WTC11 (cell line): ENCODE measurements at regions not wholly inside any gene's neighbourhood (a gene's known extent, or its start where the extent isn't known, plus 50 kb on each side); places are given as distances from the start of the nearest gene placed in this dataset.

Experiments used
- ATAC-seq: fragments of 200-7000 bp; cut with Tn5 transposase; 2 replicates; pipeline ENCODE4 v1.10.0; 2021; ENCODE audit warnings: mild to moderate bottlenecking, moderate library complexity
- CTCF ChIA-PET: fragments of 300-600 bp; sonication (Branson Sonifier 250); formaldehyde crosslinking; loops from one replicate; lab custom pipeline; 2021; ENCODE audit warnings: antibody characterized with exemption; lab: Charles Lee
- POLR2A ChIA-PET: fragments of 350-600 bp; sonication (Branson Sonifier 250); formaldehyde crosslinking; loops from one replicate; lab custom pipeline; 2021; ENCODE audit warnings: antibody characterized with exemption; lab: Charles Lee
- DNase-seq: peaks from one replicate; pipeline ENCODE4 v3.0.0; 2021; ENCODE audit warnings: low spot score
- H3K27ac Mint-ChIP-seq: 2 replicates; pipeline ENCODE4 v1.8.0; 2021; ENCODE audit warnings: mixed read lengths
- H3K27me3 Mint-ChIP-seq: 2 replicates; pipeline ENCODE4 v1.8.0; 2021; ENCODE audit warnings: low read depth, mild to moderate bottlenecking, moderate library complexity, mixed read lengths
- H3K36me3 Mint-ChIP-seq: 2 replicates; pipeline ENCODE4 v1.8.0; 2021; ENCODE audit warnings: mixed read lengths
- H3K4me1 Mint-ChIP-seq: 2 replicates; pipeline ENCODE4 v1.8.0; 2022; ENCODE audit warnings: mixed read lengths
- H3K4me3 Mint-ChIP-seq: 2 replicates; pipeline ENCODE4 v1.8.0; 2021; ENCODE audit warnings: mild to moderate bottlenecking, moderate library complexity, mixed read lengths
- H3K9me3 Mint-ChIP-seq: 2 replicates; pipeline ENCODE4 v1.8.0; 2021; ENCODE audit warnings: mixed read lengths
- ATF3 ChIP-seq: sonication (generic); formaldehyde crosslinking; conservative IDR thresholded peaks from 2 replicates; pipeline ENCODE4 v1.8.1; 2022; ENCODE audit warnings: mild to moderate bottlenecking, missing genetic modification reagents
- ATF6 ChIP-seq: sonication (generic); formaldehyde crosslinking; IDR thresholded peaks from 2 replicates; pipeline ENCODE4 v1.8.1; 2023; ENCODE audit warnings: mild to moderate bottlenecking, missing genetic modification reagents
- CBFB ChIP-seq: sonication (generic); formaldehyde crosslinking; IDR thresholded peaks from 2 replicates; pipeline ENCODE4 v1.8.1; 2022; ENCODE audit warnings: mild to moderate bottlenecking, low read depth, missing genetic modification reagents
- E2F5 ChIP-seq: sonication (generic); formaldehyde crosslinking; IDR thresholded peaks from 2 replicates; pipeline ENCODE4 v1.8.1; 2022; ENCODE audit warnings: mild to moderate bottlenecking, moderate library complexity, missing genetic modification reagents
- FOXP1 ChIP-seq: sonication (generic); formaldehyde crosslinking; IDR thresholded peaks from 2 replicates; pipeline ENCODE4 v1.8.0; 2022; ENCODE audit warnings: missing genetic modification reagents, mild to moderate bottlenecking, moderate library complexity, borderline replicate concordance
- IRF2 ChIP-seq: sonication (generic); formaldehyde crosslinking; IDR thresholded peaks from 2 replicates; pipeline ENCODE4 v1.8.0; 2022; ENCODE audit warnings: low read depth, missing genetic modification reagents, borderline replicate concordance
- JUN ChIP-seq: sonication (generic); formaldehyde crosslinking; IDR thresholded peaks from 2 replicates; pipeline ENCODE4 v1.8.0; 2023; ENCODE audit warnings: mild to moderate bottlenecking, missing genetic modification reagents
- MXD4 ChIP-seq: fragments of 250-450 bp; sonication (Bioruptor Pico); IDR thresholded peaks from 2 replicates; pipeline ENCODE4 v1.8.0; 2021; ENCODE audit warnings: mild to moderate bottlenecking, moderate library complexity, borderline replicate concordance
- MYBL2 ChIP-seq: sonication (generic); formaldehyde crosslinking; IDR thresholded peaks from 2 replicates; pipeline ENCODE4 v1.8.1; 2023; ENCODE audit warnings: mild to moderate bottlenecking, moderate library complexity, missing genetic modification reagents
- NR3C1 ChIP-seq: sonication (generic); formaldehyde crosslinking; conservative IDR thresholded peaks from 2 replicates; pipeline ENCODE4 v1.8.1; 2023; ENCODE audit warnings: low read depth, mild to moderate bottlenecking, missing genetic modification reagents
- PRRX2 ChIP-seq: fragments of 250-450 bp; sonication (Bioruptor Pico); IDR thresholded peaks from 2 replicates; pipeline ENCODE4 v1.8.0; 2021; ENCODE audit warnings: mild to moderate bottlenecking
- RELA ChIP-seq: sonication (generic); formaldehyde crosslinking; IDR thresholded peaks from 2 replicates; pipeline ENCODE4 v1.8.1; 2022; ENCODE audit warnings: missing genetic modification reagents, mild to moderate bottlenecking, borderline replicate concordance
- SMAD3 ChIP-seq: sonication (generic); formaldehyde crosslinking; IDR thresholded peaks from 2 replicates; pipeline ENCODE4 v1.8.0; 2022; ENCODE audit warnings: missing genetic modification reagents, mild to moderate bottlenecking, borderline replicate concordance
- SP1 ChIP-seq: sonication (generic); formaldehyde crosslinking; conservative IDR thresholded peaks from 2 replicates; pipeline ENCODE4 v1.8.1; 2022; ENCODE audit warnings: missing genetic modification reagents
- STAT6 ChIP-seq: sonication (generic); formaldehyde crosslinking; conservative IDR thresholded peaks from 2 replicates; pipeline ENCODE4 v1.8.1; 2023; ENCODE audit warnings: mild to moderate bottlenecking, low read depth, missing genetic modification reagents, moderate library complexity
- TCF7 ChIP-seq: sonication (generic); formaldehyde crosslinking; IDR thresholded peaks from 2 replicates; pipeline ENCODE4 v1.8.0; 2022; ENCODE audit warnings: mild to moderate bottlenecking, low read depth, missing genetic modification reagents, moderate library complexity
- ZNF232 ChIP-seq: sonication (generic); formaldehyde crosslinking; IDR thresholded peaks from 2 replicates; pipeline ENCODE4 v1.8.0; 2022; ENCODE audit warnings: mild to moderate bottlenecking, missing genetic modification reagents
- ZNF281 ChIP-seq: sonication (generic); formaldehyde crosslinking; IDR thresholded peaks from 2 replicates; pipeline ENCODE4 v1.8.0; 2023; ENCODE audit warnings: mild to moderate bottlenecking, missing genetic modification reagents
- ZNF396 ChIP-seq: fragments of 250-450 bp; sonication (Bioruptor Pico); IDR thresholded peaks from 2 replicates; pipeline ENCODE4 v1.8.0; 2021; ENCODE audit warnings: mild to moderate bottlenecking, moderate library complexity, borderline replicate concordance
- ZNF423 ChIP-seq: fragments of 250-450 bp; sonication (Bioruptor Pico); IDR thresholded peaks from 2 replicates; pipeline ENCODE4 v2.1.2; 2022; ENCODE audit warnings: mild to moderate bottlenecking, moderate library complexity
- TF ChIP-seq, protein P1 (sequence below): sonication (generic); formaldehyde crosslinking; IDR thresholded peaks from 2 replicates; pipeline ENCODE4 v1.8.1; 2023; ENCODE audit warnings: mild to moderate bottlenecking, moderate library complexity, missing genetic modification reagents

DNA sequence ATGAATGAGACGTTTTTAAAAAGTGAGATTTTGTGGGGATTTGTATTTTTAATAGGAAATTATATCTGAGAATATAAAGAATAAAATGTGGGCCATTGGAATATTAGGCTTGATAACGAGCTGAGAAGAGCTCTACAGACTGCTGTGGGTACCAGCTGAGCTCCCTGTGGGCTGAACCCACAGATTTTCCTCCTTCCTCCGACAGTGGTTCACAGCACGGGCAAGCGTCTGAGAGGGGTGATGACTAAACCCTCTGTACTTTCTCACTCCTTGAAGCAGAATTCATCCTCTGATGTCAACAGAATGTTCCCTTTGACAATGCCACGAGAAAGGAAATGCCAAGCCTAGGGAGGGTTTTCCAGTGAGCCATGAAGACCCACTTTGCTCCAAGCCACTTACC is 102.7 kb upstream of the AJAP1 start (continued):
- TF ChIP-seq ZNF281 (CRISPR knock-in tag): no peak
- no peak for TF ChIP-seq ATF3 (CRISPR knock-in tag)
- no peak for TF ChIP-seq NR3C1 (CRISPR knock-in tag)
- no peak for TF ChIP-seq ZNF396 (CRISPR knock-in tag)
- TF ChIP-seq ZNF423 (CRISPR knock-in tag): no peak
- TF ChIP-seq TCF7: no peak
- TF ChIP-seq MXD4: no peak
- TF ChIP-seq SMAD3 (CRISPR knock-in tag): no peak
- TF ChIP-seq SP1 (CRISPR knock-in tag): no peak

DNA sequence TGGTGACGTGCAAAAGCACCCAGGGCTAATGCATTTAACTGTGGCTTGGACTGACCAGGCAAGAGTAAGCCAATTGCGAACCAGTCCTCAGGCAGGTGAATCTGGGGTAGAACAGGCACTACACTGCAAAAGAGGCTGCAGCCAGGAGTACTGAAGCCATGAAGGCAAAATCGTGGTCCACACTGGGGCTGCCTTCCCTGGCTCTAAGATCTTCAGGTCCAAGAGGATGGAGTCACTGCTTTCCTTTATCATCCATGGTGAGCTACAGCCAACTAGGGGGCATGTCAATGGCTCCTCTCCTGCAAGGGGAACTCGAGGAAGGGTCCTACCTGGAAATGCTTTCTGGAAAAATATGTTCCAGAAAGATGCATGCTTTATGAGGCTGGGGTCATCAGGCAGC is 100.6 kb upstream of the AJAP1 start:
- CTCF ChIA-PET: no interaction called here
- POLR2A ChIA-PET: no interaction called here
- no peak overlapping the region for H3K4me3 Mint-ChIP-seq
- ATAC-seq (no peak), DNase-seq (no peak)
- peaks cover 92% of the 10 kb centered on the region for H3K9me3 Mint-ChIP-seq
- H3K36me3 Mint-ChIP-seq: peaks cover 85% of the 10 kb centered on the region
- H3K27ac Mint-ChIP-seq: no peak overlapping the region
- H3K27me3 Mint-ChIP-seq: peaks cover 20% of the 10 kb centered on the region
- TF ChIP-seq ZNF232 (CRISPR knock-in tag) (no peak), IRF2 (no peak), STAT6 (CRISPR knock-in tag) (no peak), NR3C1 (CRISPR knock-in tag) (no peak), ATF6 (CRISPR knock-in tag) (no peak), E2F5 (CRISPR knock-in tag) (no peak), PRRX2 (no peak), CBFB (CRISPR knock-in tag) (no peak), JUN (CRISPR knock-in tag) (no peak), RELA (CRISPR knock-in tag) (no peak), TCF7 (no peak), MYBL2 (CRISPR knock-in tag) (no peak), FOXP1 (CRISPR knock-in tag) (no peak)
- TF ChIP-seq, protein P1, sequence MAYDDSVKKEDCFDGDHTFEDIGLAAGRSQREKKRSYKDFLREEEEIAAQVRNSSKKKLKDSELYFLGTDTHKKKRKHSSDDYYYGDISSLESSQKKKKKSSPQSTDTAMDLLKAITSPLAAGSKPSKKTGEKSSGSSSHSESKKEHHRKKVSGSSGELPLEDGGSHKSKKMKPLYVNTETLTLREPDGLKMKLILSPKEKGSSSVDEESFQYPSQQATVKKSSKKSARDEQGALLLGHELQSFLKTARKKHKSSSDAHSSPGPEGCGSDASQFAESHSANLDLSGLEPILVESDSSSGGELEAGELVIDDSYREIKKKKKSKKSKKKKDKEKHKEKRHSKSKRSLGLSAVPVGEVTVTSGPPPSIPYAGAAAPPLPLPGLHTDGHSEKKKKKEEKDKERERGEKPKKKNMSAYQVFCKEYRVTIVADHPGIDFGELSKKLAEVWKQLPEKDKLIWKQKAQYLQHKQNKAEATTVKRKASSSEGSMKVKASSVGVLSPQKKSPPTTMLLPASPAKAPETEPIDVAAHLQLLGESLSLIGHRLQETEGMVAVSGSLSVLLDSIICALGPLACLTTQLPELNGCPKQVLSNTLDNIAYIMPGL (CRISPR knock-in tag): no peak
- no peaks in the 10 kb centered on the region for H3K4me1 Mint-ChIP-seq
